ENCODE measurements at regions not wholly inside any gene's neighbourhood (a gene's known extent, or its start where the extent isn't known, plus 50 kb on each side); places are given as distances from the start of the nearest gene placed in this dataset.

DNA sequence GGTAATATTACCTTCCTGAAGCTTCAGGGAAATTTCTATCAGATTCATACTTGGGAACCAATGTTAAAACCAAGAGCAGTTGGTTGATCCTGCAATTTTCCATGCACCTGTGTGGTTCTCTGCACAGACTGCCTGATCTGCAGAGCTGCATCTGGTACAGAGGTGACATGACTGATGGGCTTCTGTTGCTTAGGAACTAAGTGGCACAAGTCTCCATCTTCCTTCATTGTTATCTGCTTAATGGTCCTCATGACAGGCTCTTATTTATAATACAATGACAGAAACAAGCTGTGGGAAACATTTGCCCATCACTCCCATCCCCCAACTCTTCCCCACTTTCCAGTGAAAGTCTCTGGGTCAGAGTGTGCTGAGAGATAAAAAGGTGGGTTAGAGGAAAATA is 799.1 kb downstream of the TAF11L14 start:
- TF ChIP-seq, protein P1, sequence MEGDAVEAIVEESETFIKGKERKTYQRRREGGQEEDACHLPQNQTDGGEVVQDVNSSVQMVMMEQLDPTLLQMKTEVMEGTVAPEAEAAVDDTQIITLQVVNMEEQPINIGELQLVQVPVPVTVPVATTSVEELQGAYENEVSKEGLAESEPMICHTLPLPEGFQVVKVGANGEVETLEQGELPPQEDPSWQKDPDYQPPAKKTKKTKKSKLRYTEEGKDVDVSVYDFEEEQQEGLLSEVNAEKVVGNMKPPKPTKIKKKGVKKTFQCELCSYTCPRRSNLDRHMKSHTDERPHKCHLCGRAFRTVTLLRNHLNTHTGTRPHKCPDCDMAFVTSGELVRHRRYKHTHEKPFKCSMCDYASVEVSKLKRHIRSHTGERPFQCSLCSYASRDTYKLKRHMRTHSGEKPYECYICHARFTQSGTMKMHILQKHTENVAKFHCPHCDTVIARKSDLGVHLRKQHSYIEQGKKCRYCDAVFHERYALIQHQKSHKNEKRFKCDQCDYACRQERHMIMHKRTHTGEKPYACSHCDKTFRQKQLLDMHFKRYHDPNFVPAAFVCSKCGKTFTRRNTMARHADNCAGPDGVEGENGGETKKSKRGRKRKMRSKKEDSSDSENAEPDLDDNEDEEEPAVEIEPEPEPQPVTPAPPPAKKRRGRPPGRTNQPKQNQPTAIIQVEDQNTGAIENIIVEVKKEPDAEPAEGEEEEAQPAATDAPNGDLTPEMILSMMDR (IDR thresholded peaks at IDR 0.05; ENCODE audit: unreplicated experiment in 3 of 3) = no peak
- Mint-ChIP-seq H3K27me3 (ENCODE audit: low read depth) (no peaks in the 10 kb centered on the region), H3K4me3 (no peak overlapping the region), H3K4me1 (no peaks in the 10 kb centered on the region), H3K36me3 (ENCODE audit: low read depth) (no peaks in the 10 kb centered on the region), H3K27ac (no peak overlapping the region), H3K9me3 (peaks cover 2% of the 10 kb centered on the region)

DNA sequence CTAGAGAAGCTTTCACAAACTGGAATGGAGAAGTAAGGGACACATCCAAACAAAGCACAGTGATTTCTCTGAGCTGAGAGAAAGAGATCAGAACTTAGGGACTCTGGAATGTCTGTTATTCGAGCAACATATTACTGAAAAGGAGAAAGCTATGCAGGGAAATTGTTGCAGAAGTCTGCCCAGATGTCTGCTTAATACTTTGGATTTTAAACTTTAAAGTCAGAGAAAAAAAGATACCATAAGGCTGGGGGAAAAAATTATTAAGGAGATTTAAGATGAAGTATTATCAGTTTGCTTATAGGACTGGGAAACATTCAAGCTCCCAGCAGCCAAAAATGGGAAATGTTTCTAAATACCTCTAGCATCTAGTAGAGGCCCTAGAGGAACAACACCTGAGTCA is 803.9 kb downstream of the TAF11L14 start:
- Mint-ChIP-seq H3K27me3 (ENCODE audit: low read depth) (no peaks in the 10 kb centered on the region), H3K4me3 (no peak overlapping the region), H3K36me3 (ENCODE audit: low read depth) (no peaks in the 10 kb centered on the region), H3K4me1 (no peaks in the 10 kb centered on the region), H3K9me3 (peaks cover 5% of the 10 kb centered on the region), H3K27ac (no peak overlapping the region)
- TF ChIP-seq, protein P1 (IDR thresholded peaks at IDR 0.05; ENCODE audit: unreplicated experiment in 3 of 3) = no peak

DNA sequence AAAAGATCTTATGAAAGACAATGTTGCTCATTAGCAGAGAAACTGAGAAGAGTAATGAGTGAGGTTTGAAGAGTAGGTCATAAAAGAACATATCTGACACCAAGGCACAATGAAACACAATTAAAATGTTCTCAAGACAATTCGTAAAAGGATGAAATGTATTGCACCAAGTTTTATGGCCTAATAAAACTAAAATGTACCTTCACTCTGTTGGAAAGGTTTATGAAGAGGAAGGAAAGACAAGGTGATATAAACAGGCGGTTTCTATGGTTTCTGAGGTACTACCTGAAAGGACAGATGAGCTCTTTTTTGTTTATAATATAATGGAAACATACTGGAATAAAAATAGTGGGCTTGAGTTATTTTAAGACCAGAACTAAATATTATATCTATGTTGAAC is 821.3 kb downstream of the TAF11L14 start:
- Mint-ChIP-seq H3K27me3 (ENCODE audit: low read depth) (no peaks in the 10 kb centered on the region), H3K9me3 (no peaks in the 10 kb centered on the region), H3K4me3 (no peak overlapping the region), H3K36me3 (ENCODE audit: low read depth) (no peaks in the 10 kb centered on the region), H3K27ac (no peak overlapping the region), H3K4me1 (no peaks in the 10 kb centered on the region)
- TF ChIP-seq, protein P1 (IDR thresholded peaks at IDR 0.05; ENCODE audit: unreplicated experiment in 3 of 3) = no peak

DNA sequence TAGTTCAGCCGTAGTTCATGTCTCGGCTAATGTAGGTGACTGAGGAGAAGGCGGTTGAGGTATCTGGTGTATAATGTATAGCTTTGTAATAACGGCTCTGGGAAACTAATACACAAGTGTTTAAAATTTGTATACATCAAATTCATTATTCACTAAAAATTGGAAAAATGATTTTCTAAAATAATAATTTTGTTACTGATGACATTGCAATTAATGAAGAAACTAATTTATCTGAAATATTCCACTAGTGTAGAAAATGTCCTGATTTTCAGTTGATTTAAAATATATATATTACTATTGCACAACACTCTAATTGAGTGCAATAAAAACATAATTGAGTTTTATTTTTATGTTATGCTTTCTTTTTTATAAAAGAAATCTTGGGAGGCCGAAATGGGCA is 823.0 kb downstream of the TAF11L14 start:
- no peaks in the 10 kb centered on the region for H3K9me3 Mint-ChIP-seq
- no peaks in the 10 kb centered on the region for H3K27me3 Mint-ChIP-seq (ENCODE audit: low read depth)
- H3K27ac Mint-ChIP-seq = no peak overlapping the region
- H3K36me3 Mint-ChIP-seq (ENCODE audit: low read depth) = no peaks in the 10 kb centered on the region
- H3K4me3 Mint-ChIP-seq = no peak overlapping the region
- H3K4me1 Mint-ChIP-seq = no peaks in the 10 kb centered on the region
- TF ChIP-seq, protein P1 (IDR thresholded peaks at IDR 0.05; ENCODE audit: unreplicated experiment in 3 of 3) = no peak

DNA sequence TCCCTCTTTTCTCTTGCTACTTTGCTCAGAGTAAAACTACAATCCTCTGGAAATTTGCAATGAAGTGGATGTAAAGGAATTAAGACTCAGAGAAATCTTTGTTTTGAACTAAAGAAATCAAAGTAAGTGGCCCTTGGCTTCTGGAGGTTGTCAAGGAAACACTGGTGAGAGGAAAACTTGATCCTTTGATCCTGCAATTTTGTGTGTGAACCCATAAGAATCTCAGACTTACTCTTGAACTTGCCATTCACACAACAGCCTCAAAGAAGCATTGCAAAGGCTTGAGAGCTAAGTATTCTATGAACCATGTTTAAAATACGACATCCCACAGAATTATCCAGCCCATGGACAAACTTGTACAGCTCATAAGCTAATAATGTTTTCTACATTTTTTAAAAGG is 827.5 kb downstream of the TAF11L14 start:
- no peaks in the 10 kb centered on the region for H3K27me3 Mint-ChIP-seq (ENCODE audit: low read depth)
- no peak overlapping the region for H3K4me3 Mint-ChIP-seq
- no peaks in the 10 kb centered on the region for H3K9me3 Mint-ChIP-seq
- no peak overlapping the region for H3K27ac Mint-ChIP-seq
- H3K36me3 Mint-ChIP-seq (ENCODE audit: low read depth) = no peaks in the 10 kb centered on the region
- H3K4me1 Mint-ChIP-seq = no peaks in the 10 kb centered on the region
- TF ChIP-seq, protein P1 (IDR thresholded peaks at IDR 0.05; ENCODE audit: unreplicated experiment in 3 of 3) = no peak

DNA sequence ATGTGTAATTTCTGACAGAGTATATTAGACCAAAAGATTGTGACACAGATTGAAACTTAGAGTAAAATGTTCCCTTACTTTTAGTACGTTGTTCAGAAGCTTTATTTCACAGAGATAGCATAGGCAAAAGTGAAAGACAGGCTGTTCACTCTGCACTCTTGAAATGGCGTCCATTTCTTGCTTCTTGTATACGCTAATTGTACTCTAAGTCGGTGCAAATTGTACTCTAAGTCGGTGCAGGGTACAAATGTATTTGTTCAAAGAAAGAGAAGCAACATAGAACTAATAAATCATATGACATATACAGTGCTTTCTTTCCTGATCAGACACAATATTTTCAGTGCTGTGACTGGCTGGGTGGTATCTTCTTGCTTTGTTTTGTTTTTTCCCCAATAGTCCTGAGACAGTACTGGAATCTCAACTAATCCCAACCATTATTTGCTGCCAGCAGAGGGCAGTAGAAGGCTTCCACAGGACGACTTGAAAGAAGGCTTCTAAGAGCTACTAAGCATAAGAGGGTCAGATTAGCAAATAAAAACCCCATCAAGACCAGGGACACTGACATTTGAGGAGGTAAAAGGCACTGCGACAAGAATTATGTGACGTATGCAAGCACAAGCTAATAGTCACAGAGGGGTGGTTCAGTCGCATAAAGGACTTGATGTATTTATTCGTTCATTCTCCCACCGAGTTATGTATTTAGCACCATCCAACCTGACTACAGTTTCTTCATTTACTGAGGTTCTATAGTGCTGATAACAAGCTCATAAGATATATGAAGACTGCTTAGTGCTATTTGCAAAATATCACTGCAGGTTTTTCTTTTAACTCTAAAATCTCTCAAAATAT is 831.8 kb downstream of the TAF11L14 start:
- TF ChIP-seq, protein P1 (IDR thresholded peaks at IDR 0.05; ENCODE audit: unreplicated experiment in 3 of 3) = peak; percentile 55 to 60 (median 56)
- Mint-ChIP-seq H3K4me3 (no peak overlapping the region), H3K9me3 (no peaks in the 10 kb centered on the region), H3K27me3 (ENCODE audit: low read depth) (no peaks in the 10 kb centered on the region), H3K4me1 (no peaks in the 10 kb centered on the region), H3K36me3 (ENCODE audit: low read depth) (no peaks in the 10 kb centered on the region), H3K27ac (no peak overlapping the region)
